HUDEP-2 (cell line): ENCODE measurements at regions not wholly inside any gene's neighbourhood (a gene's known extent, or its start where the extent isn't known, plus 50 kb on each side); places are given as distances from the start of the nearest gene placed in this dataset.
"Not testable (repeated sequence)": the region's sequence is repeated elsewhere in the genome, so short reads cannot be mapped to it uniquely, and the experiment has no call there.

Experiments
- DNase-seq, 76 experiments: peaks; one replicate each; lab custom pipeline; 2025; ENCODE audit not compliant: unreplicated experiment in 76 of 76; lab: John Stamatoyannopoulos, UW

- no peak for DNase-seq
These were observed 95.9 kb upstream of the PCSK1 start for GRCh38 chr5:96528826-96529474.

GRCh38 chr5:96529559-96529958 lies 96.5 kb upstream of the PCSK1 start:
- no peak for DNase-seq

- DNase-seq: no peak
These were observed 97.9 kb upstream of the PCSK1 start for GRCh38 chr5:96530901-96531300.

GRCh38 chr5:96533371-96533770 lies 100.3 kb upstream of the PCSK1 start:
- DNase-seq: no peak

GRCh38 chr5:96537386-96537785 lies 104.3 kb upstream of the PCSK1 start:
- no peak for DNase-seq

GRCh38 chr5:96538808-96539250 lies 105.8 kb upstream of the PCSK1 start:
- DNase-seq: no peak

GRCh38 chr5:96546120-96546519 lies 113.1 kb upstream of the PCSK1 start:
- no peak for DNase-seq

GRCh38 chr5:96547486-96547885 lies 114.4 kb upstream of the PCSK1 start:
- no peak for DNase-seq

- DNase-seq: no peak
These were observed 113.3 kb upstream of the CAST start for GRCh38 chr5:96548905-96549304.

- not testable (repeated sequence) for DNase-seq
These were observed 101.3 kb upstream of the CAST start for GRCh38 chr5:96560857-96561256.

GRCh38 chr5:96562614-96563013 lies 99.6 kb upstream of the CAST start:
- DNase-seq: no peak

- DNase-seq: no peak
These were observed 98.4 kb upstream of the CAST start for GRCh38 chr5:96563816-96564215.

GRCh38 chr5:96565582-96566265 lies 96.5 kb upstream of the CAST start:
- peak in 1 of 76 experiments; percentile 5 for DNase-seq

GRCh38 chr5:96566833-96567587 lies 95.2 kb upstream of the CAST start:
- DNase-seq: no peak

GRCh38 chr5:96569332-96569731 lies 92.8 kb upstream of the CAST start:
- no peak for DNase-seq

GRCh38 chr5:96569770-96570169 lies 92.4 kb upstream of the CAST start:
- no peak for DNase-seq

- no peak for DNase-seq
These were observed 89.2 kb upstream of the CAST start for GRCh38 chr5:96572864-96573512.

GRCh38 chr5:96573513-96573894 lies 88.7 kb upstream of the CAST start:
- no peak for DNase-seq

- no peak for DNase-seq
These were observed 85.3 kb upstream of the CAST start for GRCh38 chr5:96576876-96577275.

- DNase-seq: no peak
These were observed 84.3 kb upstream of the CAST start for GRCh38 chr5:96577909-96578308.

GRCh38 chr5:96579711-96580110 lies 82.5 kb upstream of the CAST start:
- no peak for DNase-seq
